Astrocyte of the cerebellum (primary cell): ENCODE measurements at regions not wholly inside any gene's neighbourhood (a gene's known extent, or its start where the extent isn't known, plus 50 kb on each side); places are given as distances from the start of the nearest gene placed in this dataset.
"Not testable (repeated sequence)": the region's sequence is repeated elsewhere in the genome, so short reads cannot be mapped to it uniquely, and the experiment has no call there.

Experiments used
- DNase-seq: peaks from one replicate; pipeline ENCODE4 v3.0.0-alpha.2; 2011; ENCODE audit warnings: low read depth
- H3K4me3 ChIP-seq: 2 replicates; pipeline ENCODE4 v1.5.1; 2011; ENCODE audit warnings: mild to moderate bottlenecking, low read depth, low read length, moderate library complexity
- CTCF ChIP-seq: IDR thresholded peaks from 2 replicates; pipeline ENCODE4 v1.5.1; 2012; ENCODE audit warnings: low read length, low read depth, moderate library complexity, mild to moderate bottlenecking; ENCODE audit errors: missing control alignments
- in situ Hi-C: cut with HindIII; loops from 2 replicates; pipeline ENCODE4 v1.10.0; 2017; ENCODE audit warnings: low sequenced_read_pairs

- TF ChIP-seq CTCF = no peak
- DNase-seq = peak; percentile 70
- H3K4me3 ChIP-seq = no peak overlapping the region
- in situ Hi-C loops = no loop called here
Observed at GRCh38 chr5:2093859-2094615, 211.3 kb upstream of the IRX4 start.

GRCh38 chr5:2091921-2092320, 209.2 kb upstream of the IRX4 start:
- H3K4me3 ChIP-seq = no peak overlapping the region
- in situ Hi-C loops = no loop called here
- DNase-seq = no peak
- no peak for TF ChIP-seq CTCF

GRCh38 chr5:2087980-2088379, 205.3 kb upstream of the IRX4 start:
- in situ Hi-C loops = no loop called here
- no peak overlapping the region for H3K4me3 ChIP-seq
- DNase-seq = no peak
- no peak for TF ChIP-seq CTCF

GRCh38 chr5:2075365-2075764, 192.6 kb upstream of the IRX4 start:
- in situ Hi-C loops = no loop called here
- DNase-seq = no peak
- H3K4me3 ChIP-seq = no peak overlapping the region
- TF ChIP-seq CTCF = no peak

GRCh38 chr5:2071562-2071961, 188.8 kb upstream of the IRX4 start:
- in situ Hi-C loops = no loop called here

GRCh38 chr5:2070787-2071186, 188.1 kb upstream of the IRX4 start:
- DNase-seq, in situ Hi-C loops, H3K4me3 ChIP-seq: not testable (repeated sequence)

More at GRCh38 chr5:2071562-2071961, 188.8 kb upstream of the IRX4 start:
- no peak for DNase-seq
- TF ChIP-seq CTCF = no peak
- H3K4me3 ChIP-seq = no peak overlapping the region

GRCh38 chr5:2068531-2068930, 185.8 kb upstream of the IRX4 start:
- no peak overlapping the region for H3K4me3 ChIP-seq
- TF ChIP-seq CTCF = no peak
- in situ Hi-C loops = no loop called here
- no peak for DNase-seq
